ENCODE measurements at regions not wholly inside any gene's neighbourhood (a gene's known extent, or its start where the extent isn't known, plus 50 kb on each side); places are given as distances from the start of the nearest gene placed in this dataset.

DNA sequence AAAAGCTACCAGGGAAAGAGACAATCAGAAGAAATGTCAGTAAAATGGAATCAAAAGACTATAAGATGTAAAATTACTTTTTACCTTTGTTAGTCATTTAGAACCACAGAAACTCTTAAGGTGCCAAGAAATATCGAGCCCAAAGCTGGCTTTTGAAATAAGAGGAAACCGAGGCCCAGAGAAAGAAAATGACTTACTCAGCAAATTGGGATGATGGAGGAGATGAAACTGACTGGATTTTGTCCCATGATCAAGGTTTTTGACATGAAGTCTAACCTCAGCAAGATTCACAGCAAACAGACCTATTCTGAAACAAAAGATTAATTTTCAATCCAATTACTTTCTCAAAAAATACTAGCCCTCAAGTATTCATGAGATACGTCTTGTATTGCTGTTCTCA is 696.2 kb upstream of the WWC1 start:
- TF ChIP-seq TAF1 (IDR thresholded peaks at IDR 0.05; ENCODE audit: low read depth) (no peak), EZH2 (IDR thresholded peaks at IDR 0.05; ENCODE audit: borderline replicate concordance, insufficient read depth, low read length, poor library complexity, severe bottlenecking) (no peak), MXI1 (conservative IDR thresholded peaks at IDR 0.05; ENCODE audit: poor library complexity, severe bottlenecking) (no peak), EP300 (conservative IDR thresholded peaks at IDR 0.05; ENCODE audit: poor library complexity, severe bottlenecking) (no peak), RAD21 (conservative IDR thresholded peaks at IDR 0.05) (no peak)
- TF ChIP-seq, protein P1, sequence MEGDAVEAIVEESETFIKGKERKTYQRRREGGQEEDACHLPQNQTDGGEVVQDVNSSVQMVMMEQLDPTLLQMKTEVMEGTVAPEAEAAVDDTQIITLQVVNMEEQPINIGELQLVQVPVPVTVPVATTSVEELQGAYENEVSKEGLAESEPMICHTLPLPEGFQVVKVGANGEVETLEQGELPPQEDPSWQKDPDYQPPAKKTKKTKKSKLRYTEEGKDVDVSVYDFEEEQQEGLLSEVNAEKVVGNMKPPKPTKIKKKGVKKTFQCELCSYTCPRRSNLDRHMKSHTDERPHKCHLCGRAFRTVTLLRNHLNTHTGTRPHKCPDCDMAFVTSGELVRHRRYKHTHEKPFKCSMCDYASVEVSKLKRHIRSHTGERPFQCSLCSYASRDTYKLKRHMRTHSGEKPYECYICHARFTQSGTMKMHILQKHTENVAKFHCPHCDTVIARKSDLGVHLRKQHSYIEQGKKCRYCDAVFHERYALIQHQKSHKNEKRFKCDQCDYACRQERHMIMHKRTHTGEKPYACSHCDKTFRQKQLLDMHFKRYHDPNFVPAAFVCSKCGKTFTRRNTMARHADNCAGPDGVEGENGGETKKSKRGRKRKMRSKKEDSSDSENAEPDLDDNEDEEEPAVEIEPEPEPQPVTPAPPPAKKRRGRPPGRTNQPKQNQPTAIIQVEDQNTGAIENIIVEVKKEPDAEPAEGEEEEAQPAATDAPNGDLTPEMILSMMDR (IDR thresholded peaks at IDR 0.05; ENCODE audit: poor library complexity, severe bottlenecking) = no peak
